Motor neuron (in vitro differentiated cells): ENCODE measurements at regions not wholly inside any gene's neighbourhood (a gene's known extent, or its start where the extent isn't known, plus 50 kb on each side); places are given as distances from the start of the nearest gene placed in this dataset.

Experiments
- ATAC-seq, 8 experiments: fragments of 200-7000 bp; cut with Tn5 transposase; replicated peaks in 6 of 8; 2 replicates each; pipeline ENCODE4 v1.8.0; 2021; ENCODE audit warnings: mild to moderate bottlenecking in 8 of 8, moderate library complexity in 8 of 8
- H3K27ac ChIP-seq, 2 donors: fragments of 250-450 bp; sonication (Bioruptor Pico); 2 replicates each; pipeline ENCODE4 v1.9.0; 2021; ENCODE audit warnings: antibody characterized with exemption in 2 of 2, mild to moderate bottlenecking in 2 of 2, moderate library complexity in 1 of 2
- H3K4me1 ChIP-seq, 2 donors: fragments of 250-450 bp; sonication (Bioruptor Pico); replicated peaks in 1 of 2; 2 replicates each; pipeline ENCODE4 v1.6.1; 2021; ENCODE audit warnings: antibody characterized with exemption in 2 of 2, mild to moderate bottlenecking in 2 of 2, moderate library complexity in 1 of 2
- H3K4me3 ChIP-seq, 5 donors: fragments of 250-450 bp; sonication (Bioruptor Pico); 2 replicates each; pipeline ENCODE4 v1.9.0; 2021; ENCODE audit warnings: antibody characterized with exemption in 5 of 5, mild to moderate bottlenecking in 5 of 5, moderate library complexity in 4 of 5
- WGBS, 10 experiments: fragments of 450-650 bp; shearing (Covaris generic); methylation state at CpG; one replicate each; pipeline ENCODE4 v1.0.0; 2022; 5-methylcytosine and 5-hydroxymethylcytosine counted together
- in situ Hi-C, 9 experiments: fragments of 400-800 bp; cut with MboI; loops; one replicate each; pipeline ENCODE4 v1.15.0; 2021; ENCODE audit warnings: low sequenced_read_pairs in 9 of 9, low pct_unique_long_range_greater_than_20kb in 2 of 9; ENCODE audit not compliant: unreplicated experiment in 9 of 9

- Histone ChIP-seq H3K4me3 (no peak overlapping the region), H3K4me1 (peaks cover 9 to 11% of the 10 kb centered on the region in 2 donors), H3K27ac (no peak overlapping the region)
- 51 to 100% (median 82%) methylated on average over 1 to 10 of the region's 16 CpGs for WGBS, 10 experiments
- no peak for ATAC-seq
- in situ Hi-C loops, result no loop called here
Observed at GRCh38 chr6:11323666-11324452, 91.4 kb upstream of the NEDD9 start.

GRCh38 chr6:11322252-11322885 lies 89.9 kb upstream of the NEDD9 start:
- WGBS, 10 experiments, result 75 to 100% (median 92%) methylated on average over 1 to 6 of the region's 8 CpGs; no CpG with 5 or more reads in 2 of the 10 experiments
- H3K27ac ChIP-seq, result no peak overlapping the region
- no peak for ATAC-seq
- H3K4me3 ChIP-seq, result no peak overlapping the region
- in situ Hi-C loops, result no loop called here
- peaks cover 21% of the 10 kb centered on the region in 2 donors for H3K4me1 ChIP-seq

- ATAC-seq, result no peak
- in situ Hi-C loops, result no loop called here
- peaks cover 21% of the 10 kb centered on the region in 2 donors for H3K4me1 ChIP-seq
- no peak overlapping the region for H3K4me3 ChIP-seq
- 20 to 83% (median 59%) methylated on average over 1 to 6 of the region's 9 CpGs; no CpG with 5 or more reads in 4 of the 10 experiments for WGBS, 10 experiments
- H3K27ac ChIP-seq, result no peak overlapping the region
Observed at GRCh38 chr6:11320914-11321597, 88.6 kb upstream of the NEDD9 start.

- H3K27ac ChIP-seq, result peak overlapping the region in 1 of 2 donors; percentile 15
- WGBS, 10 experiments, result 4 to 86% (median 54%) methylated on average over 1 to 7 of the region's 9 CpGs
- H3K4me3 ChIP-seq, result no peak overlapping the region
- in situ Hi-C loops, result no loop called here
- peak in 2 of 8 experiments; percentile 8 to 11 for ATAC-seq
- H3K4me1 ChIP-seq, result peaks cover 13 to 15% of the 10 kb centered on the region in 2 donors
Observed at GRCh38 chr6:11318835-11319813, 86.7 kb upstream of the NEDD9 start.

- peaks cover 11 to 14% of the 10 kb centered on the region in 2 donors for H3K4me1 ChIP-seq
- peak; percentile 75 to 99 (median 97) for ATAC-seq
- no peak overlapping the region for H3K4me3 ChIP-seq
- 6 to 59% (median 40%) methylated on average over 4 to 11 of the region's 11 CpGs; no CpG with 5 or more reads in 2 of the 10 experiments for whole genome bisulfite sequencing, 10 experiments
- in situ Hi-C loops, result no loop called here
- H3K27ac ChIP-seq, result peak overlapping the region in 1 of 2 donors; percentile 45
Observed at GRCh38 chr6:11317885-11318771, 85.7 kb upstream of the NEDD9 start.

- Histone ChIP-seq H3K4me3 (no peak overlapping the region), H3K4me1 (peaks cover 11 to 14% of the 10 kb centered on the region in 2 donors), H3K27ac (no peak overlapping the region)
- in situ Hi-C loops, result no loop called here
- peak in 3 of 8 experiments; percentile 81 to 83 (median 83) for ATAC-seq
- 0 to 92% (median 80%) methylated on average over 1 to 5 of the region's 5 CpGs; no CpG with 5 or more reads in 3 of the 10 experiments for WGBS, 10 experiments
Observed at GRCh38 chr6:11315743-11316437, 83.4 kb upstream of the NEDD9 start.

GRCh38 chr6:11313207-11313606 lies 80.7 kb upstream of the NEDD9 start:
- WGBS, 10 experiments, result 53 to 100% (median 83%) methylated on average over 1 of the region's 1 CpG; no CpG with 5 or more reads in 1 of the 10 experiments
- ATAC-seq, result no peak
- in situ Hi-C loops, result no loop called here
- Histone ChIP-seq H3K4me3 (no peak overlapping the region), H3K4me1 (peaks cover 3 to 5% of the 10 kb centered on the region in 2 donors), H3K27ac (no peak overlapping the region)

GRCh38 chr6:11311970-11312369 lies 79.5 kb upstream of the NEDD9 start:
- WGBS, 10 experiments, result 50 to 88% (median 86%) methylated on average over 1 of the region's 1 CpG; no CpG with 5 or more reads in 7 of the 10 experiments
- Histone ChIP-seq H3K4me3 (no peak overlapping the region), H3K27ac (no peak overlapping the region), H3K4me1 (no peaks in the 10 kb centered on the region)
- in situ Hi-C loops, result no loop called here
- no peak for ATAC-seq

GRCh38 chr6:11309947-11310665 lies 77.6 kb upstream of the NEDD9 start:
- Histone ChIP-seq H3K27ac (no peak overlapping the region), H3K4me3 (no peak overlapping the region), H3K4me1 (no peaks in the 10 kb centered on the region)
- whole genome bisulfite sequencing, 10 experiments, result 25 to 100% (median 77%) methylated on average over 1 to 4 of the region's 7 CpGs; no CpG with 5 or more reads in 2 of the 10 experiments
- ATAC-seq, result peak in 5 of 8 experiments; percentile 78 to 84 (median 81)
- in situ Hi-C loops, result no loop called here

- no peaks in the 10 kb centered on the region for H3K4me1 ChIP-seq
- no peak overlapping the region for H3K4me3 ChIP-seq
- in situ Hi-C loops, result no loop called here
- no peak overlapping the region for H3K27ac ChIP-seq
- no peak for ATAC-seq
- whole genome bisulfite sequencing, 10 experiments, result 56 to 100% (median 78%) methylated on average over 1 to 3 of the region's 3 CpGs; no CpG with 5 or more reads in 2 of the 10 experiments
Observed at GRCh38 chr6:11307226-11307625, 74.8 kb upstream of the NEDD9 start.

GRCh38 chr6:11304946-11305345 lies 72.5 kb upstream of the NEDD9 start:
- 65 to 100% (median 84%) methylated on average over 1 to 3 of the region's 3 CpGs; no CpG with 5 or more reads in 1 of the 10 experiments for WGBS, 10 experiments
- H3K4me3 ChIP-seq, result no peak overlapping the region
- in situ Hi-C loops, result no loop called here
- H3K4me1 ChIP-seq, result no peaks in the 10 kb centered on the region
- no peak overlapping the region for H3K27ac ChIP-seq
- no peak for ATAC-seq
